Body of pancreas (tissue), 4 donors: ENCODE measurements at regions not wholly inside any gene's neighbourhood (a gene's known extent, or its start where the extent isn't known, plus 50 kb on each side); places are given as distances from the start of the nearest gene placed in this dataset.

ENCODE experiments used
- ATAC-seq: fragments of 150-250 bp; one replicate; pipeline ENCODE4 v1.9.1; 2016
- DNase-seq, 4 donors: peaks; one replicate each; pipeline ENCODE4 v3.0.0-alpha.2; 2019
- H3K27ac ChIP-seq, 4 donors: fragments of 200-600 bp; sonication (generic); 1 replicate in 3 of 4; 2 replicates in 1 of 4; pipeline versions ENCODE4 v1.5.1 to v1.6.1; 2016 to 2019; ENCODE audit warnings: mild to moderate bottlenecking in 1 of 4, mixed read lengths in 1 of 4, moderate library complexity in 1 of 4
- H3K27me3 ChIP-seq, 2 donors: fragments of 200-600 bp; sonication (generic); one replicate each; pipeline ENCODE4 v1.6.0; 2016; ENCODE audit warnings: mild to moderate bottlenecking in 1 of 2
- H3K36me3 ChIP-seq, 2 donors: fragments of 200-600 bp; sonication (generic); replicated peaks in 1 of 2; 2 replicates each; pipeline ENCODE4 v1.5.1; 2016; ENCODE audit warnings: low read depth in 2 of 2; ENCODE audit not compliant: insufficient read depth in 1 of 2
- H3K4me1 ChIP-seq: fragments of 200-600 bp; sonication (generic); one replicate; pipeline ENCODE4 v1.6.0; 2016
- H3K4me3 ChIP-seq, 2 donors: fragments of 200-600 bp; sonication (generic); 1 replicate in 1 of 2; 2 replicates in 1 of 2; pipeline ENCODE4 v1.5.1; 2016 to 2019
- H3K9me3 ChIP-seq, 3 donors: fragments of 200-600 bp; sonication (generic); 1 replicate in 2 of 3; 2 replicates in 1 of 3; pipeline ENCODE4 v1.5.1; 2016
- CTCF ChIP-seq, 7 experiments: fragments of 450-650 bp in 4 of 7; fragments of 200-600 bp in 3 of 7; sonication (generic) in 3 of 7; IDR thresholded peaks; one replicate each; pipeline ENCODE4 v1.5.1; 2016 to 2019; ENCODE audit warnings: antibody characterized with exemption in 7 of 7
- POLR2A ChIP-seq, 3 donors: fragments of 450-650 bp; IDR thresholded peaks; one replicate each; pipeline ENCODE4 v1.6.1; 2016; ENCODE audit warnings: antibody characterized with exemption in 3 of 3, mild to moderate bottlenecking in 2 of 3
- WGBS, 2 donors: methylation state at CpG; one replicate each; pipeline ENCODE4 v1.1.5; 2017; 5-methylcytosine and 5-hydroxymethylcytosine counted together
- intact Hi-C: fragments of 100-400 bp; cut with DNase I; formaldehyde crosslinking; loops from one replicate; pipeline ENCODE4 v1.15.1; 2023

GRCh38 chr9:78958892-78959291 is 612.9 kb upstream of the TLE4 start:
- TF ChIP-seq POLR2A (IDR thresholded peaks at IDR 0.05) (no peak), CTCF (IDR thresholded peaks at IDR 0.05) (no peak)
- H3K36me3 ChIP-seq: no peaks in the 10 kb centered on the region
- DNase-seq: no peak

GRCh38 chr9:78962156-78962555 is 609.6 kb upstream of the TLE4 start:
- no peaks in the 10 kb centered on the region for H3K36me3 ChIP-seq
- H3K27ac ChIP-seq: no peak overlapping the region
- intact Hi-C loops: no loop called here
- H3K4me1 ChIP-seq: no peaks in the 10 kb centered on the region
- WGBS, 2 donors: 54 to 62% methylated on average over 2 of the region's 2 CpGs
- TF ChIP-seq POLR2A (IDR thresholded peaks at IDR 0.05) (no peak), CTCF (IDR thresholded peaks at IDR 0.05) (no peak)
- H3K27me3 ChIP-seq: no peaks in the 10 kb centered on the region
- no peak overlapping the region for H3K4me3 ChIP-seq
- ATAC-seq (no peak), DNase-seq (no peak)
- H3K9me3 ChIP-seq: no peaks in the 10 kb centered on the region

More at GRCh38 chr9:78958892-78959291, 612.9 kb upstream of the TLE4 start:
- Histone ChIP-seq H3K9me3 (no peaks in the 10 kb centered on the region), H3K27me3 (no peaks in the 10 kb centered on the region), H3K4me1 (no peaks in the 10 kb centered on the region), H3K4me3 (no peak overlapping the region), H3K27ac (no peak overlapping the region)
- ATAC-seq: no peak
- 55 to 62% methylated on average over 2 of the region's 2 CpGs for WGBS, 2 donors
- intact Hi-C loops: no loop called here

GRCh38 chr9:78963911-78964310 is 607.9 kb upstream of the TLE4 start:
- no peaks in the 10 kb centered on the region for H3K36me3 ChIP-seq
- TF ChIP-seq CTCF (IDR thresholded peaks at IDR 0.05) (no peak), POLR2A (IDR thresholded peaks at IDR 0.05) (no peak)
- no peak overlapping the region for H3K27ac ChIP-seq
- no peak overlapping the region for H3K4me3 ChIP-seq
- H3K4me1 ChIP-seq: no peaks in the 10 kb centered on the region
- H3K27me3 ChIP-seq: no peaks in the 10 kb centered on the region
- intact Hi-C loops: no loop called here
- ATAC-seq (no peak), DNase-seq (no peak)
- H3K9me3 ChIP-seq: no peaks in the 10 kb centered on the region

- intact Hi-C loops: no loop called here
- no peak for TF ChIP-seq POLR2A (IDR thresholded peaks at IDR 0.05)
- no peak for TF ChIP-seq CTCF (IDR thresholded peaks at IDR 0.05)
These were observed 604.1 kb upstream of the TLE4 start for GRCh38 chr9:78967596-78968217.

GRCh38 chr9:78970375-78970774 is 601.4 kb upstream of the TLE4 start:
- Histone ChIP-seq H3K4me1 (no peaks in the 10 kb centered on the region), H3K9me3 (no peaks in the 10 kb centered on the region), H3K4me3 (no peak overlapping the region), H3K27ac (no peak overlapping the region), H3K27me3 (no peaks in the 10 kb centered on the region), H3K36me3 (no peaks in the 10 kb centered on the region)
- ATAC-seq (no peak), DNase-seq (no peak)
- TF ChIP-seq CTCF (IDR thresholded peaks at IDR 0.05) (no peak), POLR2A (IDR thresholded peaks at IDR 0.05) (no peak)
- intact Hi-C loops: no loop called here
- 78 to 92% methylated on average over 2 of the region's 2 CpGs for WGBS, 2 donors

More at GRCh38 chr9:78967596-78968217, 604.1 kb upstream of the TLE4 start:
- no peak overlapping the region for H3K4me3 ChIP-seq
- H3K36me3 ChIP-seq: no peaks in the 10 kb centered on the region
- H3K27ac ChIP-seq: no peak overlapping the region
- ATAC-seq: no peak
- 18 to 31% methylated on average over 3 of the region's 3 CpGs for WGBS, 2 donors
- no peaks in the 10 kb centered on the region for H3K27me3 ChIP-seq
- no peaks in the 10 kb centered on the region for H3K9me3 ChIP-seq
- no peaks in the 10 kb centered on the region for H3K4me1 ChIP-seq
- no peak for DNase-seq
